Heart left ventricle (tissue), 16 donors: ENCODE measurements at regions not wholly inside any gene's neighbourhood (a gene's known extent, or its start where the extent isn't known, plus 50 kb on each side); places are given as distances from the start of the nearest gene placed in this dataset.
A peak's percentile ranks its signal among the peaks of the same experiment; 100 is the strongest.

Experiments used
- ATAC-seq, 4 donors: fragments of 200-7000 bp; cut with Tn5 transposase; one replicate each; pipeline ENCODE4 v1.9.1; 2020 to 2022; ENCODE audit warnings: moderate library complexity in 4 of 4, mild to moderate bottlenecking in 3 of 4, moderate number of reproducible peaks in 1 of 4
- DNase-seq, 5 donors: peaks; one replicate each; pipeline ENCODE4 v3.0.0-alpha.2; 2020
- H3K27ac ChIP-seq, 12 donors: fragments of 200-600 bp; sonication (generic) in 4 of 12; one replicate each; pipeline versions ENCODE4 v1.5.0 to v1.8.0; 2016 to 2022; ENCODE audit warnings: mild to moderate bottlenecking in 2 of 12
- H3K27me3 ChIP-seq, 9 donors: fragments of 200-600 bp; sonication (generic) in 2 of 9; one replicate each; pipeline versions ENCODE4 v1.5.1 to v1.8.0; 2016 to 2022; ENCODE audit warnings: mild to moderate bottlenecking in 3 of 9
- H3K36me3 ChIP-seq, 9 donors: fragments of 200-600 bp; sonication (generic) in 2 of 9; one replicate each; pipeline versions ENCODE4 v1.5.0 to v1.8.0; 2018 to 2022; ENCODE audit warnings: mild to moderate bottlenecking in 2 of 9
- H3K4me1 ChIP-seq, 12 donors: fragments of 200-600 bp; sonication (generic) in 4 of 12; one replicate each; pipeline versions ENCODE4 v1.5.0 to v1.8.0; 2016 to 2022; ENCODE audit warnings: mild to moderate bottlenecking in 3 of 12
- H3K4me3 ChIP-seq, 12 donors: fragments of 200-600 bp; sonication (generic) in 4 of 12; one replicate each; pipeline versions ENCODE4 v1.5.0 to v1.8.0; 2017 to 2022; ENCODE audit warnings: mild to moderate bottlenecking in 9 of 12, moderate library complexity in 4 of 12
- H3K9me3 ChIP-seq, 12 donors: fragments of 200-600 bp; sonication (generic) in 4 of 12; one replicate each; pipeline versions ENCODE4 v1.5.0 to v1.8.0; 2016 to 2022; ENCODE audit warnings: mild to moderate bottlenecking in 1 of 12
- CTCF ChIP-seq, 12 donors: fragments of 200-600 bp; sonication (generic) in 4 of 12; IDR thresholded peaks; one replicate each; pipeline versions ENCODE4 v1.5.0 to v1.8.0; 2018 to 2022; ENCODE audit warnings: antibody characterized with exemption in 12 of 12, mild to moderate bottlenecking in 5 of 12
- POLR2A ChIP-seq, 2 donors: fragments of 450-650 bp; IDR thresholded peaks; one replicate each; pipeline ENCODE4 v1.6.1; 2017; ENCODE audit warnings: antibody characterized with exemption in 2 of 2, mild to moderate bottlenecking in 2 of 2, moderate library complexity in 2 of 2
- WGBS, 4 donors: extraction: QIAGEN DNeasy Blood & Tissue Kit in 2 of 4; methylation state at CpG; one replicate each; pipeline versions ENCODE4 v1.1.5 to v1.1.7; 2013 to 2018; 5-methylcytosine and 5-hydroxymethylcytosine counted together
- intact Hi-C, 10 donors: fragments of 100-400 bp; cut with DNase I; formaldehyde crosslinking; loops; one replicate each; pipeline versions ENCODE4 v1.11.1 to v1.14.2; 2022
- donor health status: ischemic (EF 13 %, LVEDD 7.1; RV severe dilation, severe dysfunction).
- donor health status: healthy with polysubstance abuse.
- donor health status: DM: no; HTN: yes; CAD: no.
- donor health status: DM: no; HTN: no; CAD: no.
- donor health status: ischemic (EF 25% LVEDD 6.9; RV normal size, moderate dysfunction).
- donor health status: ischemic (EF 25% LVEDD 5.7; RV mildly dilated, moderate dysfunction).
- donor health status: healthy.
- donor health status: DM: yes; HTN: yes; CAD: no.
- donor health status: ischemic (EF 35%, LVEDD 5.7; RV mildly dilated, moderate dysfunction).
- donor health status: nonischemic (EF 11% LVEDD 7.7; RV severe dilation, severe dysfunction).
- donor health status: DM: yes; HTN: yes; CAD: no.
- donor health status: PGD.
- donor health status: ischemic (EF 29% LVEDD 5.4; RV normal size, mild dysfunction).
- donor health status: nonischemic (EF 23%, LVEDD 6.1; RV moderate dilation, normal function).

DNA sequence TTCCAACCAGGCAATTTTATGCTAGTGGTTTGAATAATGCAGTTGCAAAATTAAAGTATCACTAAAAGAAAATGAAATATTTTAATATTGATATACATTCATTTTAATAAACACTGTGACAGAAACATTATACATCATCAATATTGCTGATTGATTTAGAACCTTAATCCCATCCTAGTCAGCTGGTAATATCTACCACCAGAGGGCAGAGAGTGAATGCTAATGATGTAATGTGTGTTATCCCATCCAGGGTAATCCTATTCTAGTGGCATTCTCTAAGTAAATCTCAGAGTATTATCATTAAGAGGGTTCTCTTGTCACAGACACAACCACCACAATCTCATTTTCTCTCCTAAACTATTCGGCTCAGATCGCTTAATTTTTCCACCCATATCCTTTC lies 477.4 kb downstream of the CPS1 start:
- 17 to 35% (median 25%) methylated on average over 2 of the region's 2 CpGs for WGBS, 4 donors
- DNase-seq (no peak), ATAC-seq (no peak)
- Histone ChIP-seq H3K4me1 (no peaks in the 10 kb centered on the region), H3K36me3 (no peaks in the 10 kb centered on the region), H3K27ac (no peak overlapping the region), H3K27me3 (no peaks in the 10 kb centered on the region), H3K4me3 (no peak overlapping the region), H3K9me3 (no peaks in the 10 kb centered on the region)
- TF ChIP-seq POLR2A (IDR thresholded peaks at IDR 0.05): no peak
- peak in 5 of 12 donors; percentile 10 to 43 (median 38) for TF ChIP-seq CTCF (IDR thresholded peaks at IDR 0.05)
- intact Hi-C loops: loop anchor here in 6 of 10 donors (2.0 to 10.0 kb wide), 5 partner anchors 249 to 379 kb away; no protein-coding TSS in a partner anchor

DNA sequence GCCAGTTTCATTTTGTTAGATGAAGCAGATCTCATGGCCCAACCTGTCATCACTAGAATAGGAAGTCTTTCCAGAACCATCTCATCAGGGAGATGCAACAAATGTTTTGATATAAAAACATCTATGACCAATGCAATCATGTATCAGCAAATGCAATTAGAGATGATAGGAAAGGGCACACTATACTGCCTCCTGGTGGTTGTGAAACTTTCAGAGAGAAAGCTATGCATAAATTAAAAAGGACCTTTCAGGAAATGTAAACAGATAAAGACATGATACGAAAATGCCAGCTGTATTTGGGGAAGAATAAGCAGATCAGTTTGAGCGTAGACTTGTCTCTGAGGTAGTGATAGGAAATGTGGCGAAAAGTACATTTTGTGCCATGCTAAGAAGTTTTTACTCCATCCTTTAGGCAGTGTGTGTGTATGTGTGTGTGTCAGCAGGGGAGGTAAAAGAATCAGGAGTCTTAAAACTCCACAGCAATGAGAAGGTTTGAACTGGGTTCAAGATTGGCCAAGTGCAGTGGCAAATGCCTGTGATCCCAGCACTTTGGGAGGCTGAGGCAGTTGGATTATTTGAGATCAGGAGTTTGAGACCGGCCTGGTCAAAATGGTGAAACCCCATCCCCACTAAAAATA lies 479.3 kb downstream of the CPS1 start:
- ATAC-seq (no peak), DNase-seq (no peak)
- Histone ChIP-seq H3K4me1 (no peaks in the 10 kb centered on the region), H3K4me3 (no peak overlapping the region), H3K27ac (no peak overlapping the region), H3K36me3 (no peaks in the 10 kb centered on the region), H3K9me3 (no peaks in the 10 kb centered on the region), H3K27me3 (no peaks in the 10 kb centered on the region)
- no peak for TF ChIP-seq POLR2A (IDR thresholded peaks at IDR 0.05)
- TF ChIP-seq CTCF (IDR thresholded peaks at IDR 0.05): peak; percentile 26 to 67 (median 38)
- WGBS, 4 donors: 54 to 66% (median 57%) methylated on average over 4 of the region's 4 CpGs
- intact Hi-C loops: loop anchor here in 7 of 10 donors (2.0 to 10.0 kb wide), 7 partner anchors 251 to 418 kb away; no protein-coding TSS in a partner anchor

- Histone ChIP-seq H3K27ac (no peak overlapping the region), H3K27me3 (no peaks in the 10 kb centered on the region), H3K9me3 (no peaks in the 10 kb centered on the region), H3K36me3 (no peaks in the 10 kb centered on the region), H3K4me1 (no peaks in the 10 kb centered on the region), H3K4me3 (no peak overlapping the region)
- no peak for ATAC-seq
- intact Hi-C loops: no loop called here
- DNase-seq: no peak
- no peak for TF ChIP-seq CTCF (IDR thresholded peaks at IDR 0.05)
- TF ChIP-seq POLR2A (IDR thresholded peaks at IDR 0.05): no peak
- 69 to 77% (median 73%) methylated on average over 2 of the region's 2 CpGs for WGBS, 4 donors
Measured at GRCh38 chr2:211045025-211045424, 488.6 kb downstream of the CPS1 start.

DNA sequence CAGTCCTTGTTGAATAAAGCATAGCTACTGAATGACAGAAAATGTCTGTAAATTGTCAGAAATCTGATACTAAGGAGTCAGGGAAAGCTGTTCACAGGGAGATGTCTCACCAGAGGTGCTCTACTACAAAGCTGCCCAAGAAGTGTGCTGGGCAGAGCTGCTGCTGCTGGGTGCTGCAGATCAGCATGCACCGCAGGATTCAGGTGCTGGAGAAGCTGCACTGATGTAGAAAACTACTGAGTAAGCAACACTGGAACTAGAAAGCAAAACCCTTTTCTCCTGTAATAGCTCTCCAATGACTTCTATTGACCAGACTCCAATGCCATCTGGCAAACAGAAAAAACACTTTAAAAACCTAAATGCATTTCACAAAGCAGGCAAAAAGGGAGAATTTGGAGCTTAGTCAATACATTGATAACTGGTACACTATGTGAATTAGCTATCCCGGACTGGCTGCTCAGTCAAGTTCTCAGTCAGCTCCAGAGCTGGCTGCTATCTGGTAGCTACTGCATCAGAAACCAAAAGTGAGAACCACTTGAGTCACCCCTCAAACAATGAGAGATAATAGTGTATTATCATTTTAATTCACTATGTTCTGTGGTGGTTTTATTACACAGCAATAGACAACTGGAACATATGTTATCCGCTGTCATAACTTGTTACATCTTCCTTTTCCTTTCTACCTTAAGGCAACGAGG lies 493.1 kb downstream of the CPS1 start:
- intact Hi-C loops: no loop called here
- DNase-seq: no peak
- TF ChIP-seq POLR2A (IDR thresholded peaks at IDR 0.05) (no peak), CTCF (IDR thresholded peaks at IDR 0.05) (no peak)

More for the DNA sequence above, 493.1 kb downstream of the CPS1 start:
- no peaks in the 10 kb centered on the region for H3K9me3 ChIP-seq
- H3K4me3 ChIP-seq: no peak overlapping the region
- no peak for ATAC-seq
- no peak overlapping the region for H3K27ac ChIP-seq
- H3K27me3 ChIP-seq: no peaks in the 10 kb centered on the region
- no peaks in the 10 kb centered on the region for H3K4me1 ChIP-seq
- no peaks in the 10 kb centered on the region for H3K36me3 ChIP-seq
- 86 to 90% (median 88%) methylated on average over 4 of the region's 4 CpGs for WGBS, 4 donors
